K562 (cell line): ENCODE measurements at regions not wholly inside any gene's neighbourhood (a gene's known extent, or its start where the extent isn't known, plus 50 kb on each side); places are given as distances from the start of the nearest gene placed in this dataset.

Source experiments
- BRD4 ChIP-seq: fragments of 200-600 bp; sonication (generic); IDR thresholded peaks from 2 replicates; pipeline ENCODE4 v1.6.1; 2017; ENCODE audit warnings: inconsistent platforms
- CBFA2T3 ChIP-seq: fragments of 450-650 bp; IDR thresholded peaks from 2 replicates; pipeline ENCODE4 v1.6.1; 2017
- CBX8 ChIP-seq: fragments of 200-600 bp; sonication (generic); IDR thresholded peaks from 2 replicates; pipeline ENCODE4 v1.6.1; 2012; ENCODE audit warnings: borderline replicate concordance, mixed run types, low read depth, mild to moderate bottlenecking, moderate library complexity, mixed read lengths, low read length, control low read depth, inconsistent platforms; ENCODE audit not compliant: poor library complexity, severe bottlenecking; ENCODE audit errors: extremely low read depth
- CREB1 ChIP-seq, 2 experiments: sonication (generic) in 1 of 2; formaldehyde crosslinking in 1 of 2; IDR thresholded peaks; 2 replicates each; pipeline versions ENCODE4 v1.6.1 to v1.8.0; 2012 to 2022; ENCODE audit warnings: inconsistent platforms in 1 of 2, mild to moderate bottlenecking in 1 of 2, missing genetic modification reagents in 1 of 2, moderate library complexity in 1 of 2
- GABPB1 ChIP-seq: sonication (generic); formaldehyde crosslinking; IDR thresholded peaks from 2 replicates; pipeline ENCODE4 v1.8.0; 2022; ENCODE audit warnings: mild to moderate bottlenecking, missing genetic modification reagents
- HDAC8 ChIP-seq: fragments of 450-650 bp; IDR thresholded peaks from 2 replicates; pipeline ENCODE4 v1.6.1; 2016; ENCODE audit warnings: mild to moderate bottlenecking, missing genetic modification characterization, moderate library complexity, missing compliant biosample characterization
- NFE2 ChIP-seq: IDR thresholded peaks from 2 replicates; pipeline ENCODE4 v1.6.1; 2014; ENCODE audit warnings: antibody characterized with exemption, low read depth
- NR1H2 ChIP-seq: sonication (generic); formaldehyde crosslinking; IDR thresholded peaks from 2 replicates; pipeline ENCODE4 v1.4.0; 2020; ENCODE audit warnings: mild to moderate bottlenecking, missing genetic modification reagents
- PCBP1 ChIP-seq: fragments of 200-400 bp; formaldehyde crosslinking; IDR thresholded peaks from 2 replicates; pipeline ENCODE4 v1.6.1; 2018; ENCODE audit warnings: mild to moderate bottlenecking, low read depth, low read length; ENCODE audit not compliant: poor library complexity, severe bottlenecking
- PTBP1 ChIP-seq: fragments of 200-400 bp; formaldehyde crosslinking; IDR thresholded peaks from 2 replicates; pipeline ENCODE4 v1.6.1; 2017; ENCODE audit warnings: low read depth, low read length
- SAFB2 ChIP-seq: fragments of 200-400 bp; formaldehyde crosslinking; IDR thresholded peaks from 2 replicates; pipeline ENCODE4 v1.6.1; 2018; ENCODE audit warnings: borderline replicate concordance, low read length, low read depth, moderate library complexity; ENCODE audit not compliant: severe bottlenecking
- TAF7 ChIP-seq: fragments of 450-650 bp; IDR thresholded peaks from 2 replicates; pipeline ENCODE4 v1.6.1; 2016; ENCODE audit warnings: missing genetic modification characterization, missing compliant biosample characterization
- ZNF253 ChIP-seq: fragments of 250-450 bp; sonication (Bioruptor Pico); conservative IDR thresholded peaks from 2 replicates; pipeline ENCODE4 v1.6.1; 2021; ENCODE audit warnings: mild to moderate bottlenecking
- ZNF644 ChIP-seq: fragments of 200-800 bp; sonication (Bioruptor generic); IDR thresholded peaks from 2 replicates; pipeline ENCODE4 v1.6.1; 2016; ENCODE audit warnings: low read depth, missing genetic modification characterization, missing compliant biosample characterization
- ZNF668 ChIP-seq: fragments of 250-450 bp; sonication (Bioruptor Pico); IDR thresholded peaks from 2 replicates; pipeline ENCODE4 v1.8.0; 2022; ENCODE audit warnings: mild to moderate bottlenecking, inconsistent platforms
- ZNF79 ChIP-seq: fragments of 250-450 bp; sonication (Bioruptor Pico); IDR thresholded peaks from 2 replicates; pipeline ENCODE4 v1.4.0; 2020; ENCODE audit warnings: low read depth, mild to moderate bottlenecking, moderate library complexity
- TF ChIP-seq, protein P1 (sequence below), 2 experiments: IDR thresholded peaks in 1 of 2; conservative IDR thresholded peaks in 1 of 2; 2 replicates each; pipeline ENCODE4 v1.6.1; 2016; ENCODE audit warnings: low read depth in 2 of 2, mild to moderate bottlenecking in 1 of 2, missing compliant biosample characterization in 1 of 2, missing genetic modification characterization in 1 of 2, moderate library complexity in 1 of 2
- TF ChIP-seq, protein P2 (sequence below): conservative IDR thresholded peaks from 2 replicates; pipeline ENCODE4 v1.6.1; 2011; ENCODE audit warnings: low read depth, mild to moderate bottlenecking, low read length; ENCODE audit not compliant: control insufficient read depth
- TF ChIP-seq, protein P3 (sequence below), 3 experiments: IDR thresholded peaks in 2 of 3; conservative IDR thresholded peaks in 1 of 3; 2 replicates each; pipeline ENCODE4 v1.5.1; 2011 to 2012; ENCODE audit warnings: low read length in 3 of 3, mild to moderate bottlenecking in 3 of 3, control low read depth in 2 of 3, improper control_type of control experiment in 1 of 3, inconsistent platforms in 1 of 3, low read depth in 1 of 3, mixed read lengths in 1 of 3, moderate library complexity in 1 of 3; ENCODE audit not compliant: insufficient read depth in 2 of 3
- TF ChIP-seq, protein P4 (sequence below): fragments of 150-350 bp; conservative IDR thresholded peaks from 2 replicates; pipeline ENCODE4 v1.6.1; 2014; ENCODE audit warnings: low read length

DNA sequence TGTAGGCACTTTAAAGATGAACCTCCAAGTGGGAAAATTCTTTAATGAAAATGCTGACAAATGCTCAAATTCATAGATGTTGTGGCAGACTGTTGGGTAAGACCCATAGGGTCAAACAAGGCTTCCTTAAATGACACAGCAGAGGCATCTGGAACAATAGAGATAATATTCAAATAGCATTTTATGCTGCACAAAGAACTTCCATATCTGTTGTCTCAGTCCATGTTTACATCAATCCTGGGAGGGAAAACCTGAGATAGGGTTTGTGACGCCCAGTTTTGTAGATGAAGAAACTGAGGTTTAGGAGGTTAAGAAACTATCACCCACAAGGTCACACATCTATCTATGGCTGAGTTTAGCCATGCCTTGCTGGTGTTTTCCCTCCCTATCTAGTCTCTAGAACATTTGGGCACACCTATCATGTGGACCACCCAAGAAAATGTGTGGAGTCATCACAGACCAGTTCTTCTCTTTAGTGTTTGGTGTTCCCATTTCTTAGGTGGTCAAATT, 106.4 kb downstream of the EHF start (continued):
- TF ChIP-seq CREB1 (IDR thresholded peaks at IDR 0.05) (no peak), CREB1 (CRISPR knock-in tag; IDR thresholded peaks at IDR 0.05) (no peak), SAFB2 (no peak), CBFA2T3 (peak; percentile 86), ZNF668 (CRISPR knock-in tag) (no peak), ZNF79 (CRISPR knock-in tag) (no peak), ZNF253 (no peak), TAF7 (tag) (no peak), BRD4 (no peak), NFE2 (peak; percentile 60), PCBP1 (no peak), HDAC8 (tag) (no peak), ZNF644 (tag) (no peak; the same call in 1 of the 2 replicates), NR1H2 (no peak), GABPB1 (CRISPR knock-in tag) (no peak), PTBP1 (no peak), CBX8 (no peak)
- TF ChIP-seq, protein P1, sequence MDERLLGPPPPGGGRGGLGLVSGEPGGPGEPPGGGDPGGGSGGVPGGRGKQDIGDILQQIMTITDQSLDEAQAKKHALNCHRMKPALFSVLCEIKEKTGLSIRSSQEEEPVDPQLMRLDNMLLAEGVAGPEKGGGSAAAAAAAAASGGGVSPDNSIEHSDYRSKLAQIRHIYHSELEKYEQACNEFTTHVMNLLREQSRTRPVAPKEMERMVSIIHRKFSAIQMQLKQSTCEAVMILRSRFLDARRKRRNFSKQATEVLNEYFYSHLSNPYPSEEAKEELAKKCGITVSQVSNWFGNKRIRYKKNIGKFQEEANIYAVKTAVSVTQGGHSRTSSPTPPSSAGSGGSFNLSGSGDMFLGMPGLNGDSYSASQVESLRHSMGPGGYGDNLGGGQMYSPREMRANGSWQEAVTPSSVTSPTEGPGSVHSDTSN (CRISPR knock-in tag; IDR thresholded peaks at IDR 0.05; ENCODE audit: low read depth), result no peak
- TF ChIP-seq, protein P1 (tag; conservative IDR thresholded peaks at IDR 0.05; ENCODE audit: low read depth), result 0 out of 2 replicates have a peak, but pooled peaks have one; percentile 13
- TF ChIP-seq, protein P2, sequence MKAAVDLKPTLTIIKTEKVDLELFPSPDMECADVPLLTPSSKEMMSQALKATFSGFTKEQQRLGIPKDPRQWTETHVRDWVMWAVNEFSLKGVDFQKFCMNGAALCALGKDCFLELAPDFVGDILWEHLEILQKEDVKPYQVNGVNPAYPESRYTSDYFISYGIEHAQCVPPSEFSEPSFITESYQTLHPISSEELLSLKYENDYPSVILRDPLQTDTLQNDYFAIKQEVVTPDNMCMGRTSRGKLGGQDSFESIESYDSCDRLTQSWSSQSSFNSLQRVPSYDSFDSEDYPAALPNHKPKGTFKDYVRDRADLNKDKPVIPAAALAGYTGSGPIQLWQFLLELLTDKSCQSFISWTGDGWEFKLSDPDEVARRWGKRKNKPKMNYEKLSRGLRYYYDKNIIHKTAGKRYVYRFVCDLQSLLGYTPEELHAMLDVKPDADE, result no peak
- TF ChIP-seq, protein P3, sequence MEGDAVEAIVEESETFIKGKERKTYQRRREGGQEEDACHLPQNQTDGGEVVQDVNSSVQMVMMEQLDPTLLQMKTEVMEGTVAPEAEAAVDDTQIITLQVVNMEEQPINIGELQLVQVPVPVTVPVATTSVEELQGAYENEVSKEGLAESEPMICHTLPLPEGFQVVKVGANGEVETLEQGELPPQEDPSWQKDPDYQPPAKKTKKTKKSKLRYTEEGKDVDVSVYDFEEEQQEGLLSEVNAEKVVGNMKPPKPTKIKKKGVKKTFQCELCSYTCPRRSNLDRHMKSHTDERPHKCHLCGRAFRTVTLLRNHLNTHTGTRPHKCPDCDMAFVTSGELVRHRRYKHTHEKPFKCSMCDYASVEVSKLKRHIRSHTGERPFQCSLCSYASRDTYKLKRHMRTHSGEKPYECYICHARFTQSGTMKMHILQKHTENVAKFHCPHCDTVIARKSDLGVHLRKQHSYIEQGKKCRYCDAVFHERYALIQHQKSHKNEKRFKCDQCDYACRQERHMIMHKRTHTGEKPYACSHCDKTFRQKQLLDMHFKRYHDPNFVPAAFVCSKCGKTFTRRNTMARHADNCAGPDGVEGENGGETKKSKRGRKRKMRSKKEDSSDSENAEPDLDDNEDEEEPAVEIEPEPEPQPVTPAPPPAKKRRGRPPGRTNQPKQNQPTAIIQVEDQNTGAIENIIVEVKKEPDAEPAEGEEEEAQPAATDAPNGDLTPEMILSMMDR (IDR thresholded peaks at IDR 0.05 in 2 of 3, conservative IDR thresholded peaks at IDR 0.05 in 1 of 3; ENCODE audit: insufficient read depth in 2 of 3, low read depth in 1 of 3, low read length in 3 of 3), result no peak
- TF ChIP-seq, protein P4, sequence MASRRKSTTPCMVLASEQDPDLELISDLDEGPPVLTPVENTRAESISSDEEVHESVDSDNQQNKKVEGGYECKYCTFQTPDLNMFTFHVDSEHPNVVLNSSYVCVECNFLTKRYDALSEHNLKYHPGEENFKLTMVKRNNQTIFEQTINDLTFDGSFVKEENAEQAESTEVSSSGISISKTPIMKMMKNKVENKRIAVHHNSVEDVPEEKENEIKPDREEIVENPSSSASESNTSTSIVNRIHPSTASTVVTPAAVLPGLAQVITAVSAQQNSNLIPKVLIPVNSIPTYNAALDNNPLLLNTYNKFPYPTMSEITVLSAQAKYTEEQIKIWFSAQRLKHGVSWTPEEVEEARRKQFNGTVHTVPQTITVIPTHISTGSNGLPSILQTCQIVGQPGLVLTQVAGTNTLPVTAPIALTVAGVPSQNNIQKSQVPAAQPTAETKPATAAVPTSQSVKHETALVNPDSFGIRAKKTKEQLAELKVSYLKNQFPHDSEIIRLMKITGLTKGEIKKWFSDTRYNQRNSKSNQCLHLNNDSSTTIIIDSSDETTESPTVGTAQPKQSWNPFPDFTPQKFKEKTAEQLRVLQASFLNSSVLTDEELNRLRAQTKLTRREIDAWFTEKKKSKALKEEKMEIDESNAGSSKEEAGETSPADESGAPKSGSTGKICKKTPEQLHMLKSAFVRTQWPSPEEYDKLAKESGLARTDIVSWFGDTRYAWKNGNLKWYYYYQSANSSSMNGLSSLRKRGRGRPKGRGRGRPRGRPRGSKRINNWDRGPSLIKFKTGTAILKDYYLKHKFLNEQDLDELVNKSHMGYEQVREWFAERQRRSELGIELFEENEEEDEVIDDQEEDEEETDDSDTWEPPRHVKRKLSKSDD, result no peak
